ENCODE measurements at regions not wholly inside any gene's neighbourhood (a gene's known extent, or its start where the extent isn't known, plus 50 kb on each side); places are given as distances from the start of the nearest gene placed in this dataset.
A peak's percentile ranks its signal among the peaks of the same experiment; 100 is the strongest.
"Not testable (repeated sequence)": the region's sequence is repeated elsewhere in the genome, so short reads cannot be mapped to it uniquely, and the experiment has no call there.

DNA sequence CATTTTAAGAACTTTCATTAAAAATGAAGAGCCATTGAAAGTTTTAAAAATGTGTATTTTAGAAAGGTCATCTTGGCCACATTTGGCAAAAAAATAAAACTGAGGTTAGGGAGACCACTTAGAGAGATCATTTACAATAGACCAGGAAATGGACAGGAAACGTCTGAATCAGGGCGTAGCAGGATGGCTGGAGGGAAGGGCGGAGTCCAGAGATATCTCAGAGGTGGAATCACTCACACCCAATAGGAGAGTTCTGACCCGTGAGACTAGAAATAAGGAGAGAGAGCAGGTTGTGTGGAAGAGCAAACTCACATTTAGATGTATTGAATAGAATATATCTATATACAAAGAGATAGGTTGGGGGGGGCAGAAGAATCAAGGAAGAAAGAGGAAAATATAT is 373.4 kb downstream of the METTL4 start:
- no peak for FAIRE-seq

DNA sequence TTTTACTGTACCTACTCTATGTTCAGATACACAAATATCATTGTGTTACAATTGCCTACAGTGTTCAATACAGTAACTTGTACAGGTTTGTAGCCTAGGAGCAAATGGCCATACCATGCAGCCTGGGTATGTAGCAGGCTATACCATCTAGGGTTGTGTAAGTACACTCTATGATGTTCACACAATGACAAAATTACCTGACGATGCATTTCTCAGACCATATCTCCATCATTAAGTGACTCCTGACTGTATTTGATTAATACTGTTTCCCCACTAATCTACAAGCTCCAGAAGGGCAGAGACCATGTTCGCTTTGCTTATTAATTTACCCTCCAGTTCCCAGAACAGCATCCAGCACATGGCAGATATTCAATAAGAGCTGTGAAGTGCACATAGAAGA is 372.2 kb downstream of the METTL4 start:
- no peak for FAIRE-seq

DNA sequence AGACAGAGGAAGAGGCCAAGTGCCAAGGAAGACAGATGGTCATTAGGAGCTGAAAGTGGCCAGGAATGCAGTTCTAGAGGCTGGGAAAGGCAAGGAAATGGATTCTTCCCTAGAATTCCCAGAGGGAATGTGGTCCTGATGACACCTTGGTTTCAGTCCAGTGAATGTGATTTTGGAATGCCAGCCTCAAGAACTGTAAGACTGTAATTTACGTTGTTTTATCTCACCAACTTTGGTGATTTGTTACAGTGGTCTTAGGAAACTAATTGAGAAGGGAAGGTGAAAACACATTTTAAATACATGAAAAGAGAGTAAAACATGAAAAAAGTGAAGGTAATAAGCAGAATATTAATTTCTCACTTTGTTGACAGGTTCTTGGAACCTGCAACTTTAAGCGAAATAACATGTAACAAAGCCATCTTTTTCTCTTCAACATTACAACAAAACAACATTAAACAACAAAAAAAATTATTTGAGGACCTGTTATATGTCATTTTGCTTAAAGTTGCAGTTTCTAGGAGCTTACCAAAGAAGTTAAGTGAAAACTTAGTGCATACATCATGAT is 370.2 kb downstream of the METTL4 start:
- no peak for FAIRE-seq

DNA sequence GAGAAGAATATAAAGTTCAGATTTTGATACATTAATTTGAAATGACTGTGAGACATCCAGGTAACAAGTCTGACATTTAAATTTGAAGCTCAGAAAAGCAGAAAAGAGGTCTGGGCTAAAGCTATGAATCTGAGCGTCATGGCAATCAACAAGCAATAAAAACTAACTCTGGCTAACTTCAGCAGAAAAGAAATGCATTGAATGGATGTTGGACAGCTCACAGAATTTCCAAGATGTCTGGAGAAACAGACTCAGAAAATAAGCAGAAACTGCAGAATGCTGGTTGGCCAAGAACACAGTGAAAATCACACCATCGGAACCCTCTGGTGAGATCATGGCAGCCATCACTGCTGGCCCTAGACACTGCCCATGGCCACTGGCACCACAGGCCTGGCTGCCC is 366.6 kb downstream of the METTL4 start:
- no peak for FAIRE-seq

DNA sequence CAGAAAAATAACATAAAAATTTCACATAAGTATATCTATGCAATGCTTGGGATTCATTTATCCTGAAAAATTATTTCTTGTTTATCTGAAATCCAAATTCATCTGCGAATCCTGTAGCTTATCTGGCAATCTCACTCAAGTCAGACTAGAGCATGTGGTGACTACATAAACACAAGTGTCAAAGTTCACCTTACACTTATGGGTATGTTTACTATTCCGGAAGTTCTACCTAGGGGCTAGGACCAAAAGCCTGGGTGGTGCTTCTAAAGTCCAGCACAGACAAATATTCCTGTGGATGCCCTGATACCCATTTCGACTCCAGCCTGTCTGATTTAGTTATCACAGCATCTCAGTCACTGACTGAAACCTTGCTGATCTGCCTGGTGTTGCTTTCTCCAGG is 364.0 kb downstream of the METTL4 start:
- no peak for FAIRE-seq

DNA sequence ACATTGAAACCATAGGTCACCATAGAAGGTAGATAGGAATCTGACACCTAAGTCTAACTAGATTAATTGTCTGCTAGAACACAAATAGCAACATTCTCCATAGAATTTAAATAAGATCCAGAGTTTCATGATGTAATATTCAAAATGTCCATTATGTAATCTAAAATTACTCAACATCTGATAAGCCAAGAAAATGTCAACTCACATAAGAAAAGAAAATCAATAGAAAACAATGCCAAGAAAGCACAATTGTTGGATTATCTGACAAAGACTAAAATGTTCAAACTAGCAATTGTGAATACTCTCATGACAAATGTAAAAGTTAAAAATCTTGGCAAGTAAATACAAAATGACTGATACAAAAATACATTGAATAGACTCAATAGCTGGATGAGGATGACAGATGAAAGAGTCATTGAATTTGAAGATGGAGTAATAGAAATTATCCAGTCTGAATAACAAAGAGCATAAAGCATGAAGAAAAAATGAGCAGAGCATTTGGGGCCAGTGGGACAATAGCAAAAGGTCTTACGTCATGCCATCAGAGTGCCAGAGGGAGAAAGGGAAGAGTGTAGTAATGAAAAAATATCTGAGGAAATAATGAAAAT is 358.6 kb downstream of the METTL4 start:
- FAIRE-seq, result no peak

DNA sequence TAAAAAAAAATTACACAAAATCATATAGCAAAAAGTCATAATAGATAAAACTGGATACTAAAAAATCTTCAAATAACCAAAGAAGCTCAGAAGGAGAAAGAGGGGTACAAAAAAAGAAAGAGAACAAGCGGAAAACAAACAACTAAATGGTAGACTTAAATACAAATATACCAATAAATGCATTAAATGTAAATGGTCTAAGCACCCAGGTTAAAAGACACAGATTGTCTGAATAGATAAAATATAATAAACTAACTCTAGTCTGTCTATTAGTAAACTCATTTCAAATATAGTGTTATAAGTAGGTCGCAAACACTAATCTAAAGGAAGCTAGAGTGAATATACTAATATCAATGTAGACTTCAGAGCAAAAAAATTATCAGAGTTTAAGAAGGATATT is 357.4 kb downstream of the METTL4 start:
- no peak for FAIRE-seq

DNA sequence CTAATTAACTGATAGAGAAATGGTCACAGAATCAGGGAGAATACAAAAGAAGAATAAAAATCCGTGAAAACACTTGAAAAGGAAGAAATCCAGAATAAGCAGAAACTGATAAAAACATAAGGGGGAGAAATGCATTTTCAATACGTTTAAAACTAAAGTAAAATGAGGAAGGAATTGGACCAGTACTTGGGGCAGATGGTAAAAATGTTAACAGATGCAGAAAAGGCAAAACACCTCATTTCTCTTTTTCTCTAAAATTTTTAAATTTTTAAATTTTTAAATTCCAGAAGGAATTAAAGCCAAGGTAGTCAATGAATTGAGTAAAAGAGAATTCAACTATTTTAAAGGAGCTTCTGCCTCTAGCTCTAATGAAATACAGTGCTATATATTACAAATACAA is 353.9 kb downstream of the METTL4 start:
- FAIRE-seq, result no peak

DNA sequence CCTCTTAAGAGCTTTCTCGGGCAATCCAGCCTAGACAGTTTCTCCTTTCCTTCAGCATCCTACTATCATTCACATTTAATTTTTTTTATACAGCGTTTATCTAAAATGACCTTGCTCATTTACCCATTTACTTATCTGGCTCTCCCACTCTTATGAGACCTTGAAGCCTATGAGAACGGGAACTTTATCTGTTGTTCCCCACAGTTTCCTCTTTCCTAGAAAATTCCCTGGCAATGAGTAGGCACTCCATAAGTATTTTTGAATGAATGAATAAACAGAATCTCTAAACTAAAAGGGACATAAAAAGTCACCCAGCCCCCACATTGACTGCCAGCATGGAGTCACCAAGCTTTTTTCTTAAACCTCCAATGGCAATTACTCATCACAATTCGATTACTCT is 353.2 kb downstream of the METTL4 start:
- no peak for FAIRE-seq

DNA sequence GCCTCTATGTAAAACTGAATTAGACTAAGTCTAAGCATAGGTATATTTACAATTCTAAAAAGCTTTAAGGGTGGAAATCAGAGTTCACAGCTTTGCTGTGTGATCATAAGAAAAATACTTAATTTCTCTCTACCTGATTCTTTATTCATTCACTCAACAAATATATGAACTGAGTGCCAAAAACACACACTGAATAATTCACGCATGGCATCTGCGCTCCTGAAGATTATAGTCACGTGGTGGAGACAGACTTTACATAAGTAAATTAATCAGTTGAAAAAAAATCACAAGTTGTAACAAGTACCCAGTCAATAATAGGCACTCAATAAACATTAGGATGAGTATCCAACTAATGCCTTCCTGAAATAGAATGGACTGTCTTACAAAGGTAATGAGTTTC is 351.6 kb downstream of the METTL4 start:
- no peak for FAIRE-seq

DNA sequence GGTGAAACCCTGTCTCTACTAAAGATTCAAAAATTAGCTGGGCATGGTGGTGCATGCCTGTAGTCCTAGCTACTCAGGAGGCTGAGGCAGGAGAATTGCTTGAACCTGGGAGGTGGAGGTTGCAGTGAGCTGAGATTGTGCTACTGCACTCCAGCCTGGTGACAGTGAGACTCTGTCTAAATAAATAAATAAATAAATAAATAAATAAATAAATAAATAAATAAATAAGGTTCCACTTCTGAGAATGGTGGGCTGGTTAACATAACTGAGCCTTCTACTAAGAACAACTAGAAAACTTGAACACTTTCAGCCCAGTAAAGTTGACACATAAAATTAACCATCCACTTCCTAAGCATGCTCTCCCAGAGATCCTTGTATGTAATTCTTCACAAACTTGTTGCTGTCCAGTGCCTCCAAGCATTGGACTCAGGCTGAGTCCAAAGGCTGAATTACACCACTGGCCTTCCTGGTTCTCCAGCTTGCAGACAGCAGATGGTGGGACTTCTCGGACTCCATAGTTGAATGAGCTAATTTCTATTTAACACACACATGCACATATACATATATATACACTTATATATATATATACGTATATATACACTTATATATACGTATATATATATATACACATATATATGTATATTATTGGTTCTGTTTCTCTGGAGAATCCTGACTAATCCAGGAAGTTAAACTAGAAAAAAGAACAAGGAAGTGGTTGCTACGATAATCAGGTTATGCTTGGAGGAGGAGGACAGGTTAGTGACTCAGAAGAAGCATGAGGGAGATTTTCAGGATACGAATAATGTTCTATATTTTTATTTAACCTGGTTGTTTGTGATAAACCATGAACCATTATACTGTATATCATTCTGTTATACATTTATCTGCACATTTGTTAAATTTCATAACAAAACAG is 348.8 kb downstream of the METTL4 start:
- peak; percentile 43 for FAIRE-seq

DNA sequence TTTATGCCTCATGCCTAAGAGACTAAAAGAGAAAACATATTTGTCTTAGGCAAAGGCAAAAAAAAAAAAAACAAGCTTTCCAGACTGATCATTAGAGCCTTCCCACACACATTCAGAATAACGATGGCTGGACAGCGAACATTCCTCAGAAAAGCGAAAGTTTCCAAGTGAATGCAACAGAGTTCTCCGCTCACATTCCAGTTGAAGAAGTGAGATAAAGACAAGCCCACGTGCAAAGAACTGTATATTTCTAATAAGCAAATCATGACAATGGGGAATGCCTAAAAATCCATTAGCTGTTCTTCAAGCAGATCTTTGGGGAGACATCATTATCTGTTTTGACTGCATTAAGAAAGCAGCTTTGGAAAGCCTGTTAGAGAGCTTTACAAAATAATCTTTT is 347.9 kb downstream of the METTL4 start:
- FAIRE-seq, result no peak

DNA sequence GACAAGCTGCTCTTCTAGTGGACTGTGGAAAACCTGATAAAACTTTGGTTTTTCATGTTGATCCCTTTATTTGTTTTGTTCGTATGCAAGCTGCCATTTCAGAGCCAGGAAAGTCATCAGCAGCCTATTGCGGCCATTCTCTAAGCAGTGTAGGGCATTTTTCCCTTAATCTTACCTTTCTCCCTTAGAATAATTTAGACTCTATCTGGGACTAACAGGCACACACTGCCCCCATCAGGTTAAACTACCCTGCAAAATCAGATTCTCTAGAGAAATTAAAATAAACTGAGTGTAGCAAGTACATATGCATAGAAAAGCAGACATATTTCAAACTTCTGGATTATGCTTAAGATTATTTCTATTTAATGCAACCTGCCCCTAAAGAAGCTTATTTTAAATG is 347.5 kb downstream of the METTL4 start:
- no peak for FAIRE-seq

DNA sequence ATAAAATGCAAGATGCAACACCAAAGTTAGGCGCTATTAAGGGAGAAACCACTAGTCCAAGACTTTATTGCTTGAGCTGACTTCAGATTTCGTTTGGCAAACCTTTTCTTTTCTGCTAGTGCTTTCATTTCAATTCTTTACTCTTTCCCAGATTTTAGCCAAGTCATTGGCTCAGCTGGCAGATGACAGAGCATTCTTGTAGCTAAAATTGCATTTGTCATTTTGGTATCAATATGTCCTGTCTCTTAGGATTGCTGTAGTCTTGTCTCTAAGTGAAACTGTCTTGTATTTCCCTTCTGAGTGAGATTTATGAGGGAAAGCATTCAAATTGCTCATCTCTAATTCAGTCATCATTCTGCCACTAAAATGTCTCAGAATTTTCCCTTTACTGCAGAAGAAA is 335.1 kb downstream of the METTL4 start:
- no peak for FAIRE-seq

DNA sequence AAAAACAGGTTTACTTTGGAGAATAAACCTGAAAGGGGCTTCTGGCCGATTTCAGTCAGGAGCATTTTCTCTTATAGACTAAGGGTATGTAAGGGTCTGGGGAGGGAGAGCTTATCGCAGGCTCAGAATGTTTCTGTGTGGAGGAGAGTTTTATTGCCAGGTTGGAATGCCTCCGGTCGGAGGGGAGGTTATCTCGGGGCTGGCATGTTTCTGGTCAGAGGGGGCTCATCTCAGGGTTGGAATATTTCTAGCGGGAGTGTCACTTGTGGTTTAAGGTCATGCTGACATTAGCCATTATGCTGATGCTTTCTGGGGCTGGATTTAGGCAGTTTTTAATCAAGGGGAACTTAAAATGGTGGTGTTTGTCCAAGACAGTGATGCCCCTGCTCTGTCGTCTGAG is 333.6 kb downstream of the METTL4 start:
- no peak for FAIRE-seq

DNA sequence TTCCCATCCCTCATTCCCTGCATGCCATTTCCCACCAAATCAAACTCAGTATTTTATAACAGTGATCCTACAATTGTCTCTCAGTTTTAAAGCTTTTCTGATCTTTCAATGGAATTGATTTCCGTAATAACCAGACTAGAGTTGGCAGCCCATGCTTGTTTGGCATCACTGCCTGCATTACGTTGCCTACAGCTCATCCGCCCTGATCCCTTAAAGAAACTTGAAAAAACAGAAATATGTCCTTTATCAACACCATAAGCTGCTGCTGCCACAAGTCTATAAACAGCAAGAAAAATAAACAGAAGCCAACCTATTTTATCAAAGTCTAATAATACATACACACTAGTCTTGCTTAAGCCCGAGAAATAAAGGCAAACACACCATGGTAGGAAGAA is 331.0 kb downstream of the METTL4 start:
- FAIRE-seq, result no peak

DNA sequence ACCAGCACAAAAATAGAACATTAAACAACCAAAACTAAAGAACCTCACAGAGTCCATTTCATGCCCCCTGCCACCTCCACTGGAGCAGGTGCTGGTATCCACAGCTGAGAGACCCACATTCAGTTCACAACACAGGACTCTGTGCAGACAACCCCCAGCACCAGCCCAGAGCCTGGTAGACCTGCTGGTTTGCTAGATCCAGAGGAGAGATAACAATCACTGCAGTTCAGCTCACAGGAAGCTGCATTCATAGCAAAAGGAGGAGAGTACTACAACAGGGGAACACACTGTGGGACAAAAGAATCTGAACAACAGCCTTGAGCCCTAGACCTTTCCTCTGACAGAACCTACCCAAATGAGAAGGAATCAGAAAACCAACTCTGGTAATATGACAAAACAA is 326.7 kb downstream of the METTL4 start:
- FAIRE-seq, result no peak

DNA sequence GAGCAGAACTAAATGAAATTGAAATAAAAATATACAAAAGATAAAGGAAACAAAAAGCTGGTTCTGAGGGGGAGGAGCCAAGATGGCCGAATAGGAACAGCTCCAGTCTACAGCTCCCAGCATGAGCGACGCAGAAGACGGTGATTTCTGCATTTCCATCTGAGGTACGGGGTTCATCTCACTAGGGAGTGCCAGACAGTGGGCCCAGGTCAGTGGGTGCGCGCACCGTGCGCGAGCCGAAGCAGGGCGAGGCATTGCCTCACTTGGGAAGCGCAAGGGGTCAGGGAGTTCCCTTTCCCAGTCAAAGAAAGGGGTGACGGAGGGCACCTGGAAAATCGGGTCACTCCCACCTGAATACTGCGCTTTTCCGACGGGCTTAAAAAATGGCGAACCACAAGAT is 324.2 kb downstream of the METTL4 start:
- not testable (repeated sequence) for FAIRE-seq

DNA sequence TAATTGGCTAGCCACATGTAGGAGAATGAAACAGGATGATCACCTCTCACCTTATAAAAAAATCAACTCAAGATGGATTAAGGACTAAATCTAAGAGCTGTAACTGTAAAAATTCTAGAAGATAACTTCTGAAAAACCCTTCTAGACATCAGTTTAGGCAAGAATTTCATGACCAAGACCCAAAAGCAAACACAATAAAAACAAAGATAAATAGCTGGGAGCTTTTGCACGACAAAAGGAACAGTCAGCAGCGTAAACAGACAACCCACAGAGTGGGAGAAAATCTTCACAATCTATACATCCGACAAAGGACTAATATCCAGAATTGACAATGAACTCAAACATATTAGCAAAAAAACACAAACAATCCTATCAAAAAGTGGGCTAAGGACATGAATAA is 316.3 kb downstream of the METTL4 start:
- no peak for FAIRE-seq

DNA sequence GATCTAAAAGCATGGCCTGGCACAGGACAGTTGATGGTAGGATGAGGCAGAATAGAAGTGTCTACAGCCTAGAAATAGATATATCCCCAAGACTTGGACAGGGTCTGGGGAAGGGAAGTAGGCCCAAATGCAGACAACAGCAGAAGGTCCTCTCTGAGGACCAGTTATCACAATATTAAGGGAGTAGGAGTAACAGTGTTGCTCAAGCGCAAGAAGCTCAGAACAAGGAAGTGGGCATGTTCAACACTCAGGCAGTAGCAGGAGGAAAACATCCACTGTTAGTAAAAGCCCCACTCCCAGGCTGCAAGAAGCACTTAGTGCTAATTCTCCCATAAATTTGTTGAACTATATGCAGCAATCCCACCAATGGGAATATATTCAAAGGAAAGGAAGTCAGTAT is 314.7 kb downstream of the METTL4 start:
- FAIRE-seq, result no peak

DNA sequence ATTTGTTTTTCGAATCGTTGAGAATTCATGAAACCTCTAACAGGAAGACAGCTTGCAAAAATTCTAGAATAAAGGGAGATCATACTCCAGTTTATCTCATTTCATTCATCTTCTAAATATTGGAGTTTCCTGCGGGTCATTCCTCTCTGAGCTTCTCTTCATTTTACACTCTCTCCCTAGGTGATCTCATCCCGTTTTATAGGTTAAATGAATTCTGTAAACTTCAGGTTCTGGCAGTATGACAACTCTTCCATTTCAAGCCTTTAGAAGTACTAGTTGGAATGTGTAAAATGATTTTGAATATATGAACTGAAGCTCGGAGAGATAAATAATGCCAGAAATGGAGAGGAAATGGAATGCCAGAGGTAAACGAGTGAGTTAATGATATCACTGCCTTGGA is 312.4 kb downstream of the METTL4 start:
- FAIRE-seq, result no peak

DNA sequence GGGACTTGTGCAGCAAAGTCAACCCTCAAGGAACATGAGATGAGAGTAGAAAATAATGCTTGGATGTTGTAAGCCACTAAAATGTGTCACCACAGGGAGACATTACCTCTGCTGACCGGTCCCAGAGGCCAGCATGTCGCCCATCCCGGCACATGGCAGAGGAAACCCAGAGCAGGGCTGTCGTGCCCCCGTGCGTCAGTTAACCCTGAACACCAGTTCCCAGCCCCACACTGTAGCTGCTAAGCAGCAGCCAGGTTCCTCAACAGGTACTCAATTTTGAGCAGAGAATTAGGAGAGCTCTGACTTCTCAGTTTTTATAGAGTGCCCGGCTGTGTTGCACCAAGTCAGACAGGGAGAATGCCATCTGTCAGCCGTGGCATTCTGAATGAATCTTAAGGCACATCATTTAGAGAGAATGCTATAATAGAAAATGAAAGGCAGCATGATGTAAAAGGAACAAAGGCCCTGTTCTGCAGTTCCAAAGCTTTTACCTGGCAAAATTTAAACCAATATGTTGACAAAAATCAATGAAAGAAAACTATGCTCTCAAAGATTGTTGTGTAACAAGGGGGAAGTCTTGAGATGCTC is 307.9 kb downstream of the METTL4 start:
- FAIRE-seq, result no peak

DNA sequence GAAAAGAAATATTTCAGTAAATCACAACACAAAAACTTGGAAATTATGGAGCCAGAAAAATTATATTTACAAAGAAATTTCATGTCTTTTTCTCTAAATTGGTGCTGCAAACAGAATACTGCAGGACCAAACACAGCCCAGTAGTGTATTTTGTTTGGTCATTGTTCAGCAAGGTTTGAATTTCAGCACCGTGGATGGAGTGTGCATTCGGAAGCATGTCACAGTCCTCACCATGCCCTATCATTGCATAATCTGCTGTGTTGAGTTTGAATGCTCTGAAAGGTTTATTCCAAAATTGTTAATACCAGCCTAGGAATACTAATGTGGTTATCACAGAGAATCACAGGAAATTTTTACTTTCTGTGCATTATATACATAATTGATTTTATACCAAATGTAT is 296.7 kb downstream of the METTL4 start:
- FAIRE-seq, result no peak

DNA sequence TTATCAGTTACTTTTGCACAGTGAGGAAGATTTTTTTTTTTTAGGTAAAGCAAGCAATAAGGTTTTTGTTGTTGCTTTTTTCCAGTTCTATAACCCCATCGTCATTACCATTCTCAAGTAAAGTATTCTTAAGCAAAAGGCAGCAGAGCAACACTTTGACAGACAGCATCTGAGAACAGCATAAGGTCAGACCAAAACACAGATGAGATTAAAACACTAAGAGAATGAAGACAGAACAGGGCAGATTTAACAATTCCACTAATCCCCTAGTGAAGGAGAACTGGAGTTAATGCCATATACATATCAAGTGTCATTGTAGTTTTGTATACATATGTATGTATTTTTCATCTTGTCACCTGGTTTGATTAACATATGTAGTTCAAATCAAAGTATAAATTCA is 290.2 kb downstream of the METTL4 start:
- FAIRE-seq, result no peak

All from colon (tissue), 2 donors.